GM23338 (cell line): ENCODE measurements at regions not wholly inside any gene's neighbourhood (a gene's known extent, or its start where the extent isn't known, plus 50 kb on each side); places are given as distances from the start of the nearest gene placed in this dataset.

Experiments used
- ATAC-seq: fragments of 200-7000 bp; cut with Tn5 transposase; 3 replicates; pipeline ENCODE4 v1.9.1; 2020
- DNase-seq: peaks from one replicate; pipeline ENCODE4 v3.0.0-alpha.2; 2015; ENCODE audit warnings: low spot score
- H2AFZ ChIP-seq: fragments of 200-600 bp; sonication (generic); 2 replicates; pipeline ENCODE4 v1.8.0; 2016; ENCODE audit warnings: antibody characterized with exemption, mild to moderate bottlenecking, moderate library complexity
- H3F3A ChIP-seq: fragments of 200-600 bp; sonication (generic); replicated peaks from 2 replicates; pipeline ENCODE4 v1.8.0; 2017; ENCODE audit warnings: antibody characterized with exemption, mixed run types, low read depth
- H3K27ac ChIP-seq: fragments of 200-600 bp; sonication (generic); 2 replicates; pipeline ENCODE4 v1.6.1; 2016; ENCODE audit warnings: low read depth
- H3K27me3 ChIP-seq: fragments of 200-600 bp; sonication (generic); 2 replicates; pipeline ENCODE4 v1.8.0; 2016; ENCODE audit warnings: mild to moderate bottlenecking, mixed run types, moderate library complexity; ENCODE audit not compliant: insufficient read depth
- H3K36me3 ChIP-seq: fragments of 200-600 bp; sonication (generic); 2 replicates; pipeline ENCODE4 v1.8.0; 2016; ENCODE audit warnings: mild to moderate bottlenecking; ENCODE audit not compliant: insufficient read depth
- H3K4me1 ChIP-seq: fragments of 200-600 bp; sonication (generic); 2 replicates; pipeline ENCODE4 v1.8.0; 2016; ENCODE audit warnings: mild to moderate bottlenecking, moderate library complexity; ENCODE audit not compliant: insufficient read depth
- H3K4me2 ChIP-seq: fragments of 200-600 bp; sonication (generic); 2 replicates; pipeline ENCODE4 v1.7.1; 2017; ENCODE audit warnings: mixed run types
- H3K4me3 ChIP-seq: fragments of 200-600 bp; sonication (generic); 2 replicates; pipeline ENCODE4 v1.6.1; 2016; ENCODE audit warnings: mixed run types
- H3K79me2 ChIP-seq: fragments of 200-600 bp; sonication (generic); replicated peaks from 2 replicates; pipeline ENCODE4 v1.8.0; 2017; ENCODE audit warnings: mild to moderate bottlenecking; ENCODE audit not compliant: insufficient read depth
- H3K9me2 ChIP-seq: fragments of 200-600 bp; sonication (generic); 2 replicates; pipeline ENCODE4 v1.8.0; 2017; ENCODE audit not compliant: insufficient read depth
- H4K20me1 ChIP-seq: fragments of 200-600 bp; sonication (generic); replicated peaks from 2 replicates; pipeline ENCODE4 v1.8.0; 2017; ENCODE audit warnings: mild to moderate bottlenecking; ENCODE audit not compliant: insufficient read depth
- H3K27ac Mint-ChIP-seq: 2 replicates; pipeline ENCODE4 v1.8.0; 2020; ENCODE audit warnings: inconsistent platforms, mild to moderate bottlenecking, moderate library complexity, mixed read lengths
- H3K27me3 Mint-ChIP-seq: 3 replicates; pipeline ENCODE4 v1.8.0; 2022; ENCODE audit warnings: low read depth, mild to moderate bottlenecking, moderate library complexity, mixed read lengths, inconsistent platforms; ENCODE audit not compliant: insufficient read depth, poor library complexity
- H3K36me3 Mint-ChIP-seq: 3 replicates; pipeline ENCODE4 v1.8.0; 2021; ENCODE audit warnings: low read depth, mild to moderate bottlenecking, inconsistent platforms, moderate library complexity, mixed read lengths
- H3K4me1 Mint-ChIP-seq: 3 replicates; pipeline ENCODE4 v1.8.0; 2020; ENCODE audit warnings: mild to moderate bottlenecking, inconsistent platforms, mixed read lengths
- H3K4me3 Mint-ChIP-seq: 3 replicates; pipeline ENCODE4 v1.8.0; 2021; ENCODE audit warnings: moderate library complexity, mild to moderate bottlenecking, inconsistent platforms, mixed read lengths
- H3K9me3 Mint-ChIP-seq: 3 replicates; pipeline ENCODE4 v1.8.0; 2020; ENCODE audit warnings: moderate library complexity, mild to moderate bottlenecking, inconsistent platforms, mixed read lengths
- CREB1 ChIP-seq: fragments of 250-450 bp; sonication (Bioruptor Pico); IDR thresholded peaks from 2 replicates; pipeline ENCODE4 v1.5.0; 2020; ENCODE audit warnings: low read depth, mild to moderate bottlenecking, moderate library complexity
- CTCF ChIP-seq, 2 experiments: fragments of 200-600 bp in 1 of 2; sonication (generic) in 1 of 2; conservative IDR thresholded peaks; 2 replicates each; pipeline versions ENCODE4 v1.5.1 to v1.6.1; 2016 to 2017; ENCODE audit warnings: antibody characterized with exemption in 2 of 2, low read depth in 2 of 2, mild to moderate bottlenecking in 2 of 2, moderate library complexity in 1 of 2
- EZH2 ChIP-seq: fragments of 200-600 bp; sonication (generic); IDR thresholded peaks from one replicate; pipeline ENCODE4 v1.8.0; 2017; ENCODE audit warnings: antibody characterized with exemption, mild to moderate bottlenecking, low read depth; ENCODE audit not compliant: unreplicated experiment
- EZH2phosphoT487 ChIP-seq: fragments of 200-600 bp; sonication (generic); IDR thresholded peaks from one replicate; pipeline ENCODE4 v1.8.1; 2018; ENCODE audit warnings: antibody characterized with exemption; ENCODE audit not compliant: unreplicated experiment
- NANOG ChIP-seq: IDR thresholded peaks from 2 replicates; pipeline ENCODE4 v1.6.1; 2016; ENCODE audit warnings: antibody characterized with exemption, borderline replicate concordance
- REST ChIP-seq: IDR thresholded peaks from one replicate; pipeline ENCODE4 v1.6.1; 2018; ENCODE audit warnings: antibody characterized with exemption; ENCODE audit not compliant: unreplicated experiment
- STAT1 ChIP-seq: IDR thresholded peaks from one replicate; pipeline ENCODE4 v1.6.1; 2016; ENCODE audit warnings: antibody characterized with exemption; ENCODE audit not compliant: unreplicated experiment
- ZNF114 ChIP-seq: fragments of 250-450 bp; sonication (Bioruptor Pico); IDR thresholded peaks from 2 replicates; pipeline ENCODE4 v1.5.0; 2020; ENCODE audit warnings: mild to moderate bottlenecking, moderate library complexity
- ZNF331 ChIP-seq: fragments of 250-450 bp; sonication (Bioruptor Pico); IDR thresholded peaks from 2 replicates; pipeline ENCODE4 v1.5.0; 2020; ENCODE audit warnings: low read depth, mild to moderate bottlenecking, moderate library complexity

GRCh38 chr6:141259807-141260206, 872.9 kb upstream of the GJE1 start:
- Mint-ChIP-seq H3K4me3 (no peak overlapping the region), H3K27me3 (no peaks in the 10 kb centered on the region), H3K36me3 (0 out of 3 replicates have a peak, but pooled peaks cover 4% of the 10 kb centered on the region), H3K9me3 (peaks cover 2% of the 10 kb centered on the region; the same call in 2 of the 3 replicates), H3K27ac (no peak overlapping the region), H3K4me1 (peaks cover 10% of the 10 kb centered on the region; the same call in 2 of the 3 replicates)
- no peak overlapping the region for H2AFZ ChIP-seq
- ATAC-seq (no peak), DNase-seq (no peak)
- H3K9me2 ChIP-seq: no peaks in the 10 kb centered on the region
- H3K4me1 ChIP-seq: peaks cover 8% of the 10 kb centered on the region; the same call in 1 of the 2 replicates
- no peak overlapping the region for H3K27ac ChIP-seq
- TF ChIP-seq ZNF331 (no peak), STAT1 (no peak), REST (no peak), ZNF114 (no peak), CREB1 (no peak), CTCF (conservative IDR thresholded peaks at IDR 0.05; ENCODE audit: low read depth in 2 of 2) (no peak), EZH2phosphoT487 (no peak), EZH2 (no peak)
- no peak overlapping the region for H3K4me2 ChIP-seq
- H3K79me2 ChIP-seq: no peaks in the 10 kb centered on the region
- no peaks in the 10 kb centered on the region for H4K20me1 ChIP-seq
- no peak overlapping the region for H3K4me3 ChIP-seq
- H3K36me3 ChIP-seq: no peaks in the 10 kb centered on the region
- no peaks in the 10 kb centered on the region for H3F3A ChIP-seq
- H3K27me3 ChIP-seq: no peaks in the 10 kb centered on the region

- Histone ChIP-seq H3K4me3 (no peak overlapping the region), H3K4me1 (peaks cover under 1% of the 10 kb centered on the region; the same call in 1 of the 2 replicates), H3K79me2 (no peaks in the 10 kb centered on the region), H2AFZ (no peak overlapping the region), H4K20me1 (no peaks in the 10 kb centered on the region), H3K27ac (no peak overlapping the region), H3F3A (no peaks in the 10 kb centered on the region), H3K9me2 (no peaks in the 10 kb centered on the region), H3K27me3 (no peaks in the 10 kb centered on the region), H3K36me3 (no peaks in the 10 kb centered on the region), H3K4me2 (no peak overlapping the region)
- Mint-ChIP-seq H3K9me3 (peaks cover 2% of the 10 kb centered on the region; the same call in 2 of the 3 replicates), H3K27ac (no peak overlapping the region), H3K4me1 (peaks cover 6% of the 10 kb centered on the region; the same call in 2 of the 3 replicates), H3K36me3 (0 out of 3 replicates have a peak, but pooled peaks cover 4% of the 10 kb centered on the region), H3K4me3 (no peak overlapping the region), H3K27me3 (no peaks in the 10 kb centered on the region)
- ATAC-seq: no peak
- DNase-seq: no peak
- no peak for TF ChIP-seq CTCF (conservative IDR thresholded peaks at IDR 0.05; ENCODE audit: low read depth in 2 of 2)
- no peak for TF ChIP-seq REST
- no peak for TF ChIP-seq EZH2phosphoT487
- no peak for TF ChIP-seq ZNF114
- TF ChIP-seq CREB1: no peak
- TF ChIP-seq ZNF331: no peak
- TF ChIP-seq NANOG: no peak
- TF ChIP-seq EZH2: no peak
- no peak for TF ChIP-seq STAT1
Observed at GRCh38 chr6:141259091-141259490, 873.6 kb upstream of the GJE1 start.
